GM18870 (cell line): ENCODE measurements at regions not wholly inside any gene's neighbourhood (a gene's known extent, or its start where the extent isn't known, plus 50 kb on each side); places are given as distances from the start of the nearest gene placed in this dataset.
"Not testable (repeated sequence)": the region's sequence is repeated elsewhere in the genome, so short reads cannot be mapped to it uniquely, and the experiment has no call there.

Experiments used
- ATAC-seq: cut with Tn5 transposase; IDR thresholded peaks from one replicate; pipeline ENCODE4 v1.9.1; 2021; ENCODE audit warnings: moderate library complexity; ENCODE audit not compliant: unreplicated experiment

GRCh38 chr2:8119782-8120505 is 561.9 kb upstream of the ID2 start:
- ATAC-seq = no peak

- no peak for ATAC-seq
Observed at GRCh38 chr2:8120506-8120860, 561.4 kb upstream of the ID2 start.

- no peak for ATAC-seq
Observed at GRCh38 chr2:8121022-8121825, 560.6 kb upstream of the ID2 start.

GRCh38 chr2:8121826-8122513 is 559.9 kb upstream of the ID2 start:
- ATAC-seq = no peak

- ATAC-seq = no peak
Observed at GRCh38 chr2:8122520-8122919, 559.3 kb upstream of the ID2 start.

GRCh38 chr2:8123464-8123863 is 558.4 kb upstream of the ID2 start:
- no peak for ATAC-seq

GRCh38 chr2:8125741-8126711 is 555.8 kb upstream of the ID2 start:
- ATAC-seq = no peak

GRCh38 chr2:8126783-8127182 is 555.1 kb upstream of the ID2 start:
- no peak for ATAC-seq

GRCh38 chr2:8131423-8131822 is 550.4 kb upstream of the ID2 start:
- not testable (repeated sequence) for ATAC-seq

- no peak for ATAC-seq
Observed at GRCh38 chr2:8132351-8132831, 549.5 kb upstream of the ID2 start.

- ATAC-seq = no peak
Observed at GRCh38 chr2:8132879-8133278, 549.0 kb upstream of the ID2 start.

- ATAC-seq = no peak
Observed at GRCh38 chr2:8133363-8133762, 548.5 kb upstream of the ID2 start.

GRCh38 chr2:8133913-8134472 is 547.9 kb upstream of the ID2 start:
- no peak for ATAC-seq

- no peak for ATAC-seq
Observed at GRCh38 chr2:8134473-8134932, 547.4 kb upstream of the ID2 start.

- no peak for ATAC-seq
Observed at GRCh38 chr2:8134985-8135682, 546.7 kb upstream of the ID2 start.

- no peak for ATAC-seq
Observed at GRCh38 chr2:8137801-8138200, 544.1 kb upstream of the ID2 start.

- no peak for ATAC-seq
Observed at GRCh38 chr2:8138525-8138922, 543.3 kb upstream of the ID2 start.

GRCh38 chr2:8138923-8139667 is 542.8 kb upstream of the ID2 start:
- no peak for ATAC-seq

GRCh38 chr2:8139668-8140200 is 542.1 kb upstream of the ID2 start:
- no peak for ATAC-seq
